Loucy (cell line): ENCODE measurements at regions not wholly inside any gene's neighbourhood (a gene's known extent, or its start where the extent isn't known, plus 50 kb on each side); places are given as distances from the start of the nearest gene placed in this dataset.
A peak's percentile ranks its signal among the peaks of the same experiment; 100 is the strongest.

ENCODE experiments used
- H2AFZ ChIP-seq: fragments of 200-600 bp; sonication (generic); 2 replicates; pipeline ENCODE4 v1.6.0; 2016; ENCODE audit warnings: antibody characterized with exemption, mild to moderate bottlenecking, low read length, moderate library complexity
- H3F3A ChIP-seq: fragments of 200-600 bp; 2 replicates; pipeline ENCODE4 v1.6.0; 2016; ENCODE audit warnings: antibody characterized with exemption, low read depth, mild to moderate bottlenecking
- H3K27me3 ChIP-seq: fragments of 200-600 bp; sonication (generic); 2 replicates; pipeline ENCODE4 v1.6.1; 2014; ENCODE audit warnings: low read length, mild to moderate bottlenecking; ENCODE audit not compliant: insufficient read depth, poor library complexity, severe bottlenecking
- H3K36me3 ChIP-seq: fragments of 200-600 bp; sonication (generic); 2 replicates; pipeline ENCODE4 v1.6.1; 2016; ENCODE audit warnings: low read length; ENCODE audit not compliant: insufficient read depth
- H3K4me1 ChIP-seq: fragments of 200-600 bp; sonication (generic); 2 replicates; pipeline ENCODE4 v1.5.1; 2014; ENCODE audit warnings: low read length, mild to moderate bottlenecking; ENCODE audit not compliant: insufficient read depth, poor library complexity, severe bottlenecking
- H3K4me2 ChIP-seq: fragments of 200-600 bp; sonication (generic); 2 replicates; pipeline ENCODE4 v1.6.0; 2014; ENCODE audit warnings: antibody characterized with exemption, low read length, low read depth, mild to moderate bottlenecking; ENCODE audit not compliant: poor library complexity, severe bottlenecking
- H3K4me3 ChIP-seq: fragments of 200-600 bp; sonication (generic); 2 replicates; pipeline ENCODE4 v1.5.1; 2014; ENCODE audit warnings: low read length, mild to moderate bottlenecking, mixed read lengths; ENCODE audit not compliant: poor library complexity, severe bottlenecking
- H3K79me2 ChIP-seq: fragments of 200-600 bp; sonication (generic); 2 replicates; pipeline ENCODE4 v1.6.1; 2014; ENCODE audit warnings: low read length; ENCODE audit not compliant: insufficient read depth
- H3K9ac ChIP-seq: fragments of 200-600 bp; sonication (generic); 2 replicates; pipeline ENCODE4 v1.6.0; 2014; ENCODE audit warnings: mild to moderate bottlenecking, low read depth, low read length, moderate library complexity; ENCODE audit not compliant: poor library complexity, severe bottlenecking
- H3K9me2 ChIP-seq: fragments of 200-600 bp; sonication (generic); replicated peaks from 2 replicates; pipeline ENCODE4 v1.6.1; 2016; ENCODE audit warnings: low read depth, low read length, mixed read lengths
- H3K9me3 ChIP-seq: fragments of 200-600 bp; sonication (generic); 2 replicates; pipeline ENCODE4 v1.6.1; 2014; ENCODE audit warnings: mild to moderate bottlenecking, antibody characterized with exemption, low read length, low read depth; ENCODE audit not compliant: insufficient read depth
- H4K20me1 ChIP-seq: fragments of 200-600 bp; sonication (generic); 2 replicates; pipeline ENCODE4 v1.6.0; 2014; ENCODE audit warnings: antibody characterized with exemption, low read length, mild to moderate bottlenecking; ENCODE audit not compliant: insufficient read depth, poor library complexity, severe bottlenecking
- CTCF ChIP-seq: fragments of 200-600 bp; sonication (generic); conservative IDR thresholded peaks from 2 replicates; pipeline ENCODE4 v1.5.1; 2014; ENCODE audit warnings: mild to moderate bottlenecking, antibody characterized with exemption, low read length
- EZH2phosphoT487 ChIP-seq: fragments of 200-600 bp; IDR thresholded peaks from 2 replicates; pipeline ENCODE4 v1.6.1; 2018; ENCODE audit warnings: antibody characterized with exemption, mild to moderate bottlenecking, moderate library complexity, borderline replicate concordance

- Histone ChIP-seq H3K9ac (peak overlapping the region; percentile 65), H3K9me3 (no peaks in the 10 kb centered on the region), H3K9me2 (no peaks in the 10 kb centered on the region), H2AFZ (no peak overlapping the region), H3K4me1 (peaks cover 79% of the 10 kb centered on the region), H3K4me3 (no peak overlapping the region), H3K79me2 (no peaks in the 10 kb centered on the region), H3K36me3 (no peaks in the 10 kb centered on the region), H3K27me3 (no peaks in the 10 kb centered on the region), H3K4me2 (peak overlapping the region; percentile 45), H3F3A (no peaks in the 10 kb centered on the region), H4K20me1 (no peaks in the 10 kb centered on the region)
- no peak for TF ChIP-seq EZH2phosphoT487
- no peak for TF ChIP-seq CTCF
These were observed 181.3 kb downstream of the ETS2 start for GRCh38 chr21:38986806-38987632.

DNA sequence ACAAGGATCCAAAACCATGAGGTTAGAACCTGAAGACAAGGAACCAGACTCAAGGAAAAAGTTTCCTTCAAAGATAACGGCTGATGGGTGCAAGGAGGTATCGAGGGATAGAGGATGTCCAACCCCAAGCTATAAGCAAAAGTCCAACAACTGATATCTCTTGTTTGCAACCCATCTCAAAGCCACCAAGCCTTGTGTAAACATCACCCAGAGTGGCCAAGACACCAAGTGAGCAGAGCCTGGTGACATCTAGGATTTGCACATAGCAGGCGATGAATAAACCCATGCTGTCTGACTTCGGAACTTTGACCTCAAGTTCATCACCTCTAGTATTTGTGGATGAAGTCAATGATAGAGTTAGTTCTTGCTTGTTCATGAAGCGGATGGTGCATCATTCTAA, 180.7 kb downstream of the ETS2 start:
- Histone ChIP-seq H3F3A (no peaks in the 10 kb centered on the region), H3K9me2 (no peaks in the 10 kb centered on the region), H3K27me3 (no peaks in the 10 kb centered on the region), H3K36me3 (no peaks in the 10 kb centered on the region), H3K9ac (peak overlapping the region; percentile 65), H4K20me1 (no peaks in the 10 kb centered on the region), H2AFZ (no peak overlapping the region), H3K79me2 (no peaks in the 10 kb centered on the region), H3K9me3 (no peaks in the 10 kb centered on the region), H3K4me3 (no peak overlapping the region), H3K4me1 (peaks cover 85% of the 10 kb centered on the region), H3K4me2 (peak overlapping the region; percentile 45)
- TF ChIP-seq CTCF (no peak), EZH2phosphoT487 (no peak)

DNA sequence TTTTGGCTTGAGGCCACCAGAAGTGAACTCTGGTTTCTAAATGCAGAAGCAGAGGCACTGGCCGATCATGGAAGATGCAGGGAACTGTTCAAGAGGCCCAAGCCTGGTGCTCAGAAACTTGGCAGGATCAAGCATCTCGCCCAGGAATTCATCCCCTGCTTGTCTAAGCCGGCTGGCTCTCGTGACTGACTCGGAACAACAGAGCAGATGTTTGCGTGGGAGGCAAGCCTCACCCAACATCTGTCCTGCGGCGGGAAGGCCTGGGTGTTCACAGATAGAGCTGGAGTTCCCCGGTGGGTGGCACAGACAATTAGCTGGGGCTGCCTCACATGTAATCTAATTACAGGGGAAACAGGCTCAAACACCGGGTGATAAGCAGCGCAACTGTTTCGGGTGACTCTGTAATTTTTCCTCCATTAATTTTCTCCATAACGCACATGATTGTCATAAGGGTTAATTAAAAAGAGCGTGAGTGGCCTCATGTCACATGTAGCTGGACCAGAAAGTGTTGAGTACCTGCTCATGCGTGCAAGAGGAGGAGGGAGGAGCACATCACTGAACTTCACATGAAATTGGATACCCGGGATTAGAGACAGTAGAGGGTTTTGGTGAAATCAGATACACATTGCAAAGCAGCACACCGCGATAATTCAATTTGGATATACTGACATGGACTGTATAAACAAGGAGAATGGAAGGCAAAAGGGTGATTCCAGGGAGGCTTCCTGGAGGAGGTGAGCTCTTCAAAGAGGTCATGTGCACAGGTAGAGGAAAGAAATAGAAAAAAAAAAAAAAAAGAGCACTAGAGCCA, 180.0 kb downstream of the ETS2 start:
- Histone ChIP-seq H2AFZ (no peak overlapping the region), H3K9me2 (no peaks in the 10 kb centered on the region), H3K4me1 (peaks cover 86% of the 10 kb centered on the region), H3K4me2 (peak overlapping the region; percentile 67), H4K20me1 (no peaks in the 10 kb centered on the region), H3K9ac (peak overlapping the region; percentile 64), H3F3A (no peaks in the 10 kb centered on the region), H3K27me3 (no peaks in the 10 kb centered on the region), H3K4me3 (peak overlapping the region; percentile 11), H3K79me2 (no peaks in the 10 kb centered on the region), H3K9me3 (no peaks in the 10 kb centered on the region), H3K36me3 (no peaks in the 10 kb centered on the region)
- TF ChIP-seq EZH2phosphoT487 = no peak
- no peak for TF ChIP-seq CTCF
